Pancreas (tissue), 10 donors: ENCODE measurements at regions not wholly inside any gene's neighbourhood (a gene's known extent, or its start where the extent isn't known, plus 50 kb on each side); places are given as distances from the start of the nearest gene placed in this dataset.

Experiments
- ATAC-seq, 4 donors: fragments of 200-7000 bp; cut with Tn5 transposase; one replicate each; pipeline versions ENCODE4 v1.8.0 to v1.9.1; 2020; ENCODE audit warnings: mild to moderate bottlenecking in 4 of 4, moderate library complexity in 4 of 4
- DNase-seq, 6 donors: peaks; one replicate each; pipeline ENCODE4 v3.0.0-alpha.2; 2020
- FAIRE-seq: peaks from 2 replicates; lab custom pipeline; 2012; peaks lifted over from hg19 to GRCh38; lab: Jason Lieb, UNC
- H3K27ac ChIP-seq, 4 donors: fragments of 200-600 bp; sonication (generic); 1 replicate in 3 of 4; 2 replicates in 1 of 4; pipeline versions ENCODE4 v1.5.0 to v1.8.0; 2020
- H3K27me3 ChIP-seq, 4 donors: fragments of 200-600 bp; one replicate each; pipeline ENCODE4 v1.8.0; 2021
- H3K36me3 ChIP-seq, 3 donors: fragments of 200-600 bp; sonication (generic) in 1 of 3; one replicate each; pipeline versions ENCODE4 v1.5.0 to v1.8.0; 2020 to 2021
- H3K4me1 ChIP-seq, 3 donors: fragments of 200-600 bp; one replicate each; pipeline ENCODE4 v1.8.0; 2021
- H3K4me3 ChIP-seq, 4 donors: fragments of 200-600 bp; sonication (generic) in 2 of 4; one replicate each; pipeline versions ENCODE4 v1.5.0 to v1.8.0; 2020 to 2021
- H3K9me3 ChIP-seq, 4 donors: fragments of 200-600 bp; one replicate each; pipeline ENCODE4 v1.8.0; 2021
- CTCF ChIP-seq, 4 donors: fragments of 200-600 bp; sonication (generic) in 3 of 4; IDR thresholded peaks; one replicate each; pipeline versions ENCODE4 v1.5.0 to v1.8.0; 2021; ENCODE audit warnings: antibody characterized with exemption in 4 of 4
- WGBS, 2 donors: extraction: QIAGEN DNeasy Blood & Tissue Kit; methylation state at CpG; one replicate each; pipeline ENCODE4 v1.1.7; 2013; 5-methylcytosine and 5-hydroxymethylcytosine counted together
- intact Hi-C, 3 donors: fragments of 100-400 bp; cut with DNase I; formaldehyde crosslinking; loops; one replicate each; pipeline versions ENCODE4 v1.11.1 to v1.14.2; 2022
- donor health status: healthy with polysubstance abuse.
- donor health status: DM: no; HTN: no; CAD: no; lungs with moderate emphysema.
- donor health status: DM: no; HTN: no; CAD: no.
- donor health status: control.
- donor health status: control.
- donor health status: Bipolar disorder and iron deficiency.
- donor health status: DM: yes; HTN: yes; CAD: no.
- donor health status: DM: no; HTN: no; CAD: no.
- donor health status: DM: no; HTN: no; CAD: no.
- donor health status: DM: yes; HTN: yes; CAD: no.

- intact Hi-C loops, result no loop called here
- no peaks in the 10 kb centered on the region for H3K4me1 ChIP-seq
- DNase-seq, result no peak
- no peak for ATAC-seq
- H3K36me3 ChIP-seq, result no peaks in the 10 kb centered on the region
- no peaks in the 10 kb centered on the region for H3K9me3 ChIP-seq
- no peaks in the 10 kb centered on the region for H3K27me3 ChIP-seq
- no peak overlapping the region for H3K27ac ChIP-seq
- no peak for FAIRE-seq
- no peak for TF ChIP-seq CTCF (IDR thresholded peaks at IDR 0.05)
- H3K4me3 ChIP-seq, result no peak overlapping the region
These were observed 826.7 kb downstream of the KCNJ2 start for GRCh38 chr17:70995997-70996396.

GRCh38 chr17:71003736-71004135 is 834.4 kb downstream of the KCNJ2 start:
- FAIRE-seq, result no peak
- intact Hi-C loops, result no loop called here
- WGBS, 2 donors, result 75 to 77% methylated on average over 12 of the region's 12 CpGs
- H3K27me3 ChIP-seq, result no peaks in the 10 kb centered on the region
- DNase-seq, result no peak
- TF ChIP-seq CTCF (IDR thresholded peaks at IDR 0.05), result no peak
- no peaks in the 10 kb centered on the region for H3K9me3 ChIP-seq
- no peak overlapping the region for H3K27ac ChIP-seq
- no peak overlapping the region for H3K4me3 ChIP-seq
- ATAC-seq, result no peak
- no peaks in the 10 kb centered on the region for H3K36me3 ChIP-seq
- no peaks in the 10 kb centered on the region for H3K4me1 ChIP-seq

DNA sequence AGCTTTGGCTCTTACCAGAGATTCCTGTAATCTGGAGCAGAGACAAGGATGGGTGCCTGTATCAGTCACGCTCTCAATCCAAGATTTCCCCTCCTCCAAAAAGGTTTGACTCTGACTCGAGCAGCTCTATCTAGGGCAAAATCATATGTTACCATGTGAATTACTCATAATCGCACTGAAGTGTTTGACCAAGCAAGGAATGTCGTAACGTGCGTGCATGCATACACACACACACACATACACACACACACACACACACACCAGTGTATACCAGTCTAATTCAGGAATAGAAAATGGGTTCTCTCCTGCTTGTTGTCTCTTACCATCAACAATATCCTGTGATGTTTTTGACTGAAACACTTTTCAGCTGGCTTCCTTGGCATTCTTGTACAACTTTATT is 835.1 kb downstream of the KCNJ2 start:
- DNase-seq, result no peak
- H3K27me3 ChIP-seq, result no peaks in the 10 kb centered on the region
- no peak for TF ChIP-seq CTCF (IDR thresholded peaks at IDR 0.05)
- H3K27ac ChIP-seq, result no peak overlapping the region
- H3K9me3 ChIP-seq, result no peaks in the 10 kb centered on the region
- no peak for FAIRE-seq
- ATAC-seq, result no peak
- no peaks in the 10 kb centered on the region for H3K4me1 ChIP-seq
- intact Hi-C loops, result no loop called here
- H3K4me3 ChIP-seq, result no peak overlapping the region
- no peaks in the 10 kb centered on the region for H3K36me3 ChIP-seq
- WGBS, 2 donors, result 79 to 81% methylated on average over 6 of the region's 6 CpGs

- ATAC-seq, result no peak
- Histone ChIP-seq H3K4me1 (no peaks in the 10 kb centered on the region), H3K4me3 (no peak overlapping the region), H3K36me3 (no peaks in the 10 kb centered on the region), H3K27ac (no peak overlapping the region), H3K9me3 (no peaks in the 10 kb centered on the region), H3K27me3 (no peaks in the 10 kb centered on the region)
- TF ChIP-seq CTCF (IDR thresholded peaks at IDR 0.05), result no peak
- no peak for DNase-seq
- no peak for FAIRE-seq
- 47 to 58% methylated on average over 4 of the region's 4 CpGs for WGBS, 2 donors
- intact Hi-C loops, result no loop called here
These were observed 842.1 kb downstream of the KCNJ2 start for GRCh38 chr17:71011391-71011790.

- intact Hi-C loops, result no loop called here
- H3K4me3 ChIP-seq, result no peak overlapping the region
- ATAC-seq, result no peak
- no peak for TF ChIP-seq CTCF (IDR thresholded peaks at IDR 0.05)
- H3K9me3 ChIP-seq, result no peaks in the 10 kb centered on the region
- no peaks in the 10 kb centered on the region for H3K27me3 ChIP-seq
- no peak overlapping the region for H3K27ac ChIP-seq
- no peak for FAIRE-seq
- H3K4me1 ChIP-seq, result no peaks in the 10 kb centered on the region
- no peaks in the 10 kb centered on the region for H3K36me3 ChIP-seq
- DNase-seq, result no peak
- 100% methylated on average over 1 of the region's 1 CpG for WGBS, 2 donors
These were observed 850.4 kb downstream of the KCNJ2 start for GRCh38 chr17:71019699-71020098.
